H1 (cell line): ENCODE measurements at regions not wholly inside any gene's neighbourhood (a gene's known extent, or its start where the extent isn't known, plus 50 kb on each side); places are given as distances from the start of the nearest gene placed in this dataset.

Source experiments
- ASH2L ChIP-seq: fragments of 200-600, 300-600 bp; sonication (generic); IDR thresholded peaks from one replicate; pipeline ENCODE4 v1.7.1; 2017; ENCODE audit warnings: low read length
- CBX8 ChIP-seq: fragments of 300-800, 300-1000 bp; sonication (generic); IDR thresholded peaks from 2 replicates; pipeline ENCODE4 v1.7.1; 2016; ENCODE audit warnings: low read depth, low read length, borderline replicate concordance
- CHD1 ChIP-seq: IDR thresholded peaks from 2 replicates; pipeline ENCODE4 v1.6.1; 2012; ENCODE audit warnings: low read depth, low read length, improper control_type of control experiment
- CHD2 ChIP-seq: IDR thresholded peaks from 2 replicates; pipeline ENCODE4 v1.6.1; 2012; ENCODE audit warnings: low read length, improper control_type of control experiment
- EZH2 ChIP-seq: fragments of 200-600 bp; sonication (generic); IDR thresholded peaks from 2 replicates; pipeline ENCODE4 v1.7.1; 2012; ENCODE audit warnings: low read depth, mild to moderate bottlenecking, moderate library complexity, low read length, inconsistent platforms; ENCODE audit not compliant: severe bottlenecking
- FOSL1 ChIP-seq: IDR thresholded peaks from 2 replicates; pipeline ENCODE4 v1.6.1; 2011; ENCODE audit warnings: mild to moderate bottlenecking, low read depth, low read length, moderate library complexity; ENCODE audit not compliant: insufficient read depth
- POLR2A ChIP-seq, 2 experiments: IDR thresholded peaks; 1 replicate in 1 of 2; 2 replicates in 1 of 2; pipeline ENCODE4 v1.6.1; 2011; ENCODE audit warnings: low read depth in 2 of 2, low read length in 2 of 2, mild to moderate bottlenecking in 2 of 2; ENCODE audit errors: control extremely low read depth in 1 of 2
- POLR2AphosphoS5 ChIP-seq: IDR thresholded peaks from 2 replicates; pipeline ENCODE4 v1.6.1; 2011; ENCODE audit warnings: low read depth, low read length
- RFX5 ChIP-seq: IDR thresholded peaks from 2 replicates; pipeline ENCODE4 v1.6.1; 2011; ENCODE audit warnings: low read depth, low read length, improper control_type of control experiment, borderline replicate concordance
- RXRA ChIP-seq: IDR thresholded peaks from 2 replicates; pipeline ENCODE4 v1.6.1; 2011; ENCODE audit warnings: low read depth, mild to moderate bottlenecking, low read length, moderate library complexity; ENCODE audit not compliant: insufficient read depth
- SIN3A ChIP-seq, 2 experiments: IDR thresholded peaks in 1 of 2; conservative IDR thresholded peaks in 1 of 2; 2 replicates each; pipeline ENCODE4 v1.6.1; 2011 to 2012; ENCODE audit warnings: low read length in 2 of 2, improper control_type of control experiment in 1 of 2, low read depth in 1 of 2, mild to moderate bottlenecking in 1 of 2
- TBP ChIP-seq: IDR thresholded peaks from 2 replicates; pipeline ENCODE4 v1.6.1; 2011; ENCODE audit warnings: low read depth, low read length, improper control_type of control experiment
- TF ChIP-seq, protein P1 (sequence below), 3 experiments: IDR thresholded peaks; 1 replicate in 2 of 3; 2 replicates in 1 of 3; pipeline versions ENCODE4 v1.5.1 to v1.6.1; 2011; ENCODE audit warnings: low read length in 3 of 3, mild to moderate bottlenecking in 3 of 3, inconsistent platforms in 2 of 3, low read depth in 1 of 3, moderate library complexity in 1 of 3; ENCODE audit not compliant: insufficient read depth in 1 of 3; ENCODE audit errors: control extremely low read depth in 1 of 3
- TF ChIP-seq, protein P2 (sequence below): IDR thresholded peaks from 2 replicates; pipeline ENCODE4 v1.6.1; 2012; ENCODE audit warnings: low read length, inconsistent platforms

GRCh38 chr10:89837165-89838043, 136.0 kb downstream of the KIF20B start:
- TF ChIP-seq SIN3A (conservative IDR thresholded peaks at IDR 0.05 in 1 of 2, IDR thresholded peaks at IDR 0.05 in 1 of 2; ENCODE audit: low read depth in 1 of 2, low read length in 2 of 2) (no peak), POLR2A (IDR thresholded peaks at IDR 0.05; ENCODE audit: control extremely low read depth in 1 of 2, low read depth in 2 of 2, low read length in 2 of 2) (no peak), EZH2 (no peak), RXRA (no peak), ASH2L (no peak), POLR2AphosphoS5 (no peak), CBX8 (no peak), RFX5 (no peak), TBP (no peak), CHD2 (no peak), FOSL1 (no peak), CHD1 (no peak)
- TF ChIP-seq, protein P1, sequence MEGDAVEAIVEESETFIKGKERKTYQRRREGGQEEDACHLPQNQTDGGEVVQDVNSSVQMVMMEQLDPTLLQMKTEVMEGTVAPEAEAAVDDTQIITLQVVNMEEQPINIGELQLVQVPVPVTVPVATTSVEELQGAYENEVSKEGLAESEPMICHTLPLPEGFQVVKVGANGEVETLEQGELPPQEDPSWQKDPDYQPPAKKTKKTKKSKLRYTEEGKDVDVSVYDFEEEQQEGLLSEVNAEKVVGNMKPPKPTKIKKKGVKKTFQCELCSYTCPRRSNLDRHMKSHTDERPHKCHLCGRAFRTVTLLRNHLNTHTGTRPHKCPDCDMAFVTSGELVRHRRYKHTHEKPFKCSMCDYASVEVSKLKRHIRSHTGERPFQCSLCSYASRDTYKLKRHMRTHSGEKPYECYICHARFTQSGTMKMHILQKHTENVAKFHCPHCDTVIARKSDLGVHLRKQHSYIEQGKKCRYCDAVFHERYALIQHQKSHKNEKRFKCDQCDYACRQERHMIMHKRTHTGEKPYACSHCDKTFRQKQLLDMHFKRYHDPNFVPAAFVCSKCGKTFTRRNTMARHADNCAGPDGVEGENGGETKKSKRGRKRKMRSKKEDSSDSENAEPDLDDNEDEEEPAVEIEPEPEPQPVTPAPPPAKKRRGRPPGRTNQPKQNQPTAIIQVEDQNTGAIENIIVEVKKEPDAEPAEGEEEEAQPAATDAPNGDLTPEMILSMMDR (IDR thresholded peaks at IDR 0.05; ENCODE audit: control extremely low read depth in 1 of 3, insufficient read depth in 1 of 3, low read depth in 1 of 3, low read length in 3 of 3), result no peak
- TF ChIP-seq, protein P2, sequence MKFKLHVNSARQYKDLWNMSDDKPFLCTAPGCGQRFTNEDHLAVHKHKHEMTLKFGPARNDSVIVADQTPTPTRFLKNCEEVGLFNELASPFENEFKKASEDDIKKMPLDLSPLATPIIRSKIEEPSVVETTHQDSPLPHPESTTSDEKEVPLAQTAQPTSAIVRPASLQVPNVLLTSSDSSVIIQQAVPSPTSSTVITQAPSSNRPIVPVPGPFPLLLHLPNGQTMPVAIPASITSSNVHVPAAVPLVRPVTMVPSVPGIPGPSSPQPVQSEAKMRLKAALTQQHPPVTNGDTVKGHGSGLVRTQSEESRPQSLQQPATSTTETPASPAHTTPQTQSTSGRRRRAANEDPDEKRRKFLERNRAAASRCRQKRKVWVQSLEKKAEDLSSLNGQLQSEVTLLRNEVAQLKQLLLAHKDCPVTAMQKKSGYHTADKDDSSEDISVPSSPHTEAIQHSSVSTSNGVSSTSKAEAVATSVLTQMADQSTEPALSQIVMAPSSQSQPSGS, result no peak
